Stimulated activated naive B cell treated with anti-CD40 and anti-IgM and Interleukin-4, amounts not matched to agents 10 μg/mL and 1 μg/mL and 100 μg/mL, for 72 hours (primary cell): ENCODE measurements at regions not wholly inside any gene's neighbourhood (a gene's known extent, or its start where the extent isn't known, plus 50 kb on each side); places are given as distances from the start of the nearest gene placed in this dataset.

Experiments used
- ATAC-seq, 2 donors: fragments of 150-1000 bp; cut with Tn5 transposase; replicated peaks; 2 replicates each; pipeline ENCODE4 v1.10.0; 2021; ENCODE audit warnings: moderate library complexity in 1 of 2
- DNase-seq: peaks from one replicate; pipeline ENCODE4 v3.0.0; 2021
- H3K27ac Mint-ChIP-seq: one replicate; pipeline ENCODE4 v1.8.0; 2022; ENCODE audit warnings: mild to moderate bottlenecking, mixed read lengths
- H3K27me3 Mint-ChIP-seq, 2 donors: one replicate each; pipeline ENCODE4 v1.8.0; 2022; ENCODE audit warnings: mixed read lengths in 2 of 2
- H3K36me3 Mint-ChIP-seq, 2 donors: one replicate each; pipeline ENCODE4 v1.8.0; 2022; ENCODE audit warnings: mixed read lengths in 2 of 2, mild to moderate bottlenecking in 1 of 2
- H3K4me1 Mint-ChIP-seq, 2 donors: one replicate each; pipeline ENCODE4 v1.8.0; 2022; ENCODE audit warnings: mixed read lengths in 2 of 2, mild to moderate bottlenecking in 1 of 2
- H3K4me3 Mint-ChIP-seq, 2 donors: one replicate each; pipeline ENCODE4 v1.8.0; 2022; ENCODE audit warnings: mild to moderate bottlenecking in 2 of 2, mixed read lengths in 2 of 2, moderate library complexity in 1 of 2
- H3K9me3 Mint-ChIP-seq, 2 donors: one replicate each; pipeline ENCODE4 v1.8.0; 2022; ENCODE audit warnings: mixed read lengths in 2 of 2, mild to moderate bottlenecking in 1 of 2

GRCh38 chr5:8767111-8767510, 778.8 kb downstream of the SEMA5A start:
- no peak overlapping the region for H3K27ac Mint-ChIP-seq
- DNase-seq (no peak), ATAC-seq (no peak)
- no peaks in the 10 kb centered on the region for H3K27me3 Mint-ChIP-seq
- no peaks in the 10 kb centered on the region for H3K4me1 Mint-ChIP-seq
- no peaks in the 10 kb centered on the region for H3K36me3 Mint-ChIP-seq
- no peak overlapping the region for H3K4me3 Mint-ChIP-seq
- peaks cover 1 to 3% of the 10 kb centered on the region in 2 donors for H3K9me3 Mint-ChIP-seq

- ATAC-seq = no peak
- peaks cover 1 to 3% of the 10 kb centered on the region in 2 donors for H3K9me3 Mint-ChIP-seq
- no peaks in the 10 kb centered on the region for H3K27me3 Mint-ChIP-seq
- H3K4me3 Mint-ChIP-seq = no peak overlapping the region
- no peak for DNase-seq
- no peaks in the 10 kb centered on the region for H3K4me1 Mint-ChIP-seq
- no peaks in the 10 kb centered on the region for H3K36me3 Mint-ChIP-seq
- no peak overlapping the region for H3K27ac Mint-ChIP-seq
Observed at GRCh38 chr5:8767746-8768145, 778.1 kb downstream of the SEMA5A start.

GRCh38 chr5:8769631-8770030, 776.2 kb downstream of the SEMA5A start:
- H3K27ac Mint-ChIP-seq = no peak overlapping the region
- no peaks in the 10 kb centered on the region for H3K4me1 Mint-ChIP-seq
- DNase-seq (no peak), ATAC-seq (no peak)
- H3K36me3 Mint-ChIP-seq = no peaks in the 10 kb centered on the region
- H3K4me3 Mint-ChIP-seq = no peak overlapping the region
- H3K27me3 Mint-ChIP-seq = no peaks in the 10 kb centered on the region
- peaks cover 1 to 3% of the 10 kb centered on the region in 2 donors for H3K9me3 Mint-ChIP-seq

- H3K27ac Mint-ChIP-seq = no peak overlapping the region
- no peak for ATAC-seq
- no peaks in the 10 kb centered on the region for H3K27me3 Mint-ChIP-seq
- no peaks in the 10 kb centered on the region for H3K36me3 Mint-ChIP-seq
- H3K4me3 Mint-ChIP-seq = no peak overlapping the region
- no peak for DNase-seq
- H3K4me1 Mint-ChIP-seq = no peaks in the 10 kb centered on the region
- peaks cover 1 to 3% of the 10 kb centered on the region in 2 donors for H3K9me3 Mint-ChIP-seq
Observed at GRCh38 chr5:8770431-8770830, 775.4 kb downstream of the SEMA5A start.

- Mint-ChIP-seq H3K27me3 (no peaks in the 10 kb centered on the region), H3K9me3 (no peaks in the 10 kb centered on the region), H3K4me3 (no peak overlapping the region), H3K4me1 (no peaks in the 10 kb centered on the region), H3K36me3 (no peaks in the 10 kb centered on the region), H3K27ac (no peak overlapping the region)
- DNase-seq (no peak), ATAC-seq (no peak)
Observed at GRCh38 chr5:8773046-8773615, 772.7 kb downstream of the SEMA5A start.

GRCh38 chr5:8784692-8785091, 761.2 kb downstream of the SEMA5A start:
- Mint-ChIP-seq H3K4me3 (no peak overlapping the region), H3K27me3 (no peaks in the 10 kb centered on the region), H3K36me3 (no peaks in the 10 kb centered on the region), H3K27ac (no peak overlapping the region), H3K9me3 (peaks cover 0 to 4% of the 10 kb centered on the region in 2 donors), H3K4me1 (no peaks in the 10 kb centered on the region)
- ATAC-seq (no peak), DNase-seq (no peak)

- ATAC-seq = no peak
- no peak overlapping the region for H3K4me3 Mint-ChIP-seq
- H3K36me3 Mint-ChIP-seq = no peaks in the 10 kb centered on the region
- no peak overlapping the region for H3K27ac Mint-ChIP-seq
- H3K4me1 Mint-ChIP-seq = no peaks in the 10 kb centered on the region
- DNase-seq = no peak
- H3K9me3 Mint-ChIP-seq = peaks cover 5 to 9% of the 10 kb centered on the region in 2 donors
- no peaks in the 10 kb centered on the region for H3K27me3 Mint-ChIP-seq
Observed at GRCh38 chr5:8788246-8788645, 757.6 kb downstream of the SEMA5A start.

- H3K4me3 Mint-ChIP-seq = no peak overlapping the region
- peaks cover 4 to 5% of the 10 kb centered on the region in 2 donors for H3K36me3 Mint-ChIP-seq
- DNase-seq = no peak
- no peak for ATAC-seq
- no peak overlapping the region for H3K27ac Mint-ChIP-seq
- H3K9me3 Mint-ChIP-seq = peaks cover 24 to 34% of the 10 kb centered on the region in 2 donors
- H3K4me1 Mint-ChIP-seq = no peaks in the 10 kb centered on the region
- H3K27me3 Mint-ChIP-seq = no peaks in the 10 kb centered on the region
Observed at GRCh38 chr5:8805653-8806052, 740.2 kb downstream of the SEMA5A start.

GRCh38 chr5:8807636-8808035, 738.2 kb downstream of the SEMA5A start:
- DNase-seq (no peak), ATAC-seq (no peak)
- H3K9me3 Mint-ChIP-seq = peaks cover 20 to 29% of the 10 kb centered on the region in 2 donors
- no peaks in the 10 kb centered on the region for H3K27me3 Mint-ChIP-seq
- H3K4me1 Mint-ChIP-seq = no peaks in the 10 kb centered on the region
- no peak overlapping the region for H3K4me3 Mint-ChIP-seq
- H3K36me3 Mint-ChIP-seq = peaks cover 4 to 5% of the 10 kb centered on the region in 2 donors
- no peak overlapping the region for H3K27ac Mint-ChIP-seq

- Mint-ChIP-seq H3K27ac (no peak overlapping the region), H3K36me3 (no peaks in the 10 kb centered on the region), H3K9me3 (peaks cover 12 to 17% of the 10 kb centered on the region in 2 donors), H3K4me3 (no peak overlapping the region), H3K27me3 (no peaks in the 10 kb centered on the region), H3K4me1 (no peaks in the 10 kb centered on the region)
- ATAC-seq (no peak), DNase-seq (no peak)
Observed at GRCh38 chr5:8811581-8811980, 734.3 kb downstream of the SEMA5A start.

- H3K4me3 Mint-ChIP-seq = no peak overlapping the region
Observed at GRCh38 chr5:8813180-8813579, 732.7 kb downstream of the SEMA5A start.

GRCh38 chr5:8814105-8814504, 731.8 kb downstream of the SEMA5A start:
- H3K27ac Mint-ChIP-seq = no peak overlapping the region
- no peak for ATAC-seq

More at GRCh38 chr5:8813180-8813579, 732.7 kb downstream of the SEMA5A start:
- Mint-ChIP-seq H3K36me3 (no peaks in the 10 kb centered on the region), H3K27me3 (no peaks in the 10 kb centered on the region), H3K27ac (no peak overlapping the region), H3K9me3 (peaks cover 11 to 12% of the 10 kb centered on the region in 2 donors), H3K4me1 (no peaks in the 10 kb centered on the region)
- ATAC-seq (no peak), DNase-seq (no peak)

GRCh38 chr5:8824371-8824770, 721.5 kb downstream of the SEMA5A start:
- Mint-ChIP-seq H3K4me3 (no peak overlapping the region), H3K9me3 (peaks cover 0 to 4% of the 10 kb centered on the region in 2 donors), H3K36me3 (no peaks in the 10 kb centered on the region), H3K27ac (no peak overlapping the region), H3K27me3 (no peaks in the 10 kb centered on the region), H3K4me1 (no peaks in the 10 kb centered on the region)
- DNase-seq (no peak), ATAC-seq (no peak)

More at GRCh38 chr5:8814105-8814504, 731.8 kb downstream of the SEMA5A start:
- Mint-ChIP-seq H3K36me3 (no peaks in the 10 kb centered on the region), H3K9me3 (peaks cover 9 to 12% of the 10 kb centered on the region in 2 donors), H3K27me3 (no peaks in the 10 kb centered on the region), H3K4me1 (no peaks in the 10 kb centered on the region), H3K4me3 (no peak overlapping the region)
- no peak for DNase-seq

- no peak overlapping the region for H3K4me3 Mint-ChIP-seq
- H3K36me3 Mint-ChIP-seq = no peaks in the 10 kb centered on the region
- no peaks in the 10 kb centered on the region for H3K27me3 Mint-ChIP-seq
- no peak overlapping the region for H3K27ac Mint-ChIP-seq
- peaks cover 0 to 4% of the 10 kb centered on the region in 2 donors for H3K9me3 Mint-ChIP-seq
- H3K4me1 Mint-ChIP-seq = no peaks in the 10 kb centered on the region
- no peak for DNase-seq
- ATAC-seq = no peak
Observed at GRCh38 chr5:8825139-8825757, 720.6 kb downstream of the SEMA5A start.

- H3K9me3 Mint-ChIP-seq = peaks cover 0 to 8% of the 10 kb centered on the region in 2 donors
- no peaks in the 10 kb centered on the region for H3K4me1 Mint-ChIP-seq
- no peak for ATAC-seq
- H3K36me3 Mint-ChIP-seq = no peaks in the 10 kb centered on the region
- no peak overlapping the region for H3K4me3 Mint-ChIP-seq
- H3K27ac Mint-ChIP-seq = no peak overlapping the region
- no peak for DNase-seq
- H3K27me3 Mint-ChIP-seq = no peaks in the 10 kb centered on the region
Observed at GRCh38 chr5:8826508-8826907, 719.4 kb downstream of the SEMA5A start.
